Right ventricle myocardium inferior (tissue), 1 donor: ENCODE measurements at regions not wholly inside any gene's neighbourhood (a gene's known extent, or its start where the extent isn't known, plus 50 kb on each side); places are given as distances from the start of the nearest gene placed in this dataset.
"Not testable (repeated sequence)": the region's sequence is repeated elsewhere in the genome, so short reads cannot be mapped to it uniquely, and the experiment has no call there.

ENCODE experiments used
- ATAC-seq: fragments of 200-7000 bp; cut with Tn5 transposase; one replicate; pipeline ENCODE4 v1.9.1; 2020; ENCODE audit warnings: mild to moderate bottlenecking, moderate library complexity
- DNase-seq: peaks from one replicate; pipeline ENCODE4 v3.0.0; 2021; ENCODE audit errors: missing footprints
- intact Hi-C: fragments of 100-400 bp; cut with DNase I; formaldehyde crosslinking; loops from one replicate; pipeline ENCODE4 v1.11.0; 2022
- donor health status: DM: no; HTN: yes; CAD: no; lungs with severe emphysema.

DNA sequence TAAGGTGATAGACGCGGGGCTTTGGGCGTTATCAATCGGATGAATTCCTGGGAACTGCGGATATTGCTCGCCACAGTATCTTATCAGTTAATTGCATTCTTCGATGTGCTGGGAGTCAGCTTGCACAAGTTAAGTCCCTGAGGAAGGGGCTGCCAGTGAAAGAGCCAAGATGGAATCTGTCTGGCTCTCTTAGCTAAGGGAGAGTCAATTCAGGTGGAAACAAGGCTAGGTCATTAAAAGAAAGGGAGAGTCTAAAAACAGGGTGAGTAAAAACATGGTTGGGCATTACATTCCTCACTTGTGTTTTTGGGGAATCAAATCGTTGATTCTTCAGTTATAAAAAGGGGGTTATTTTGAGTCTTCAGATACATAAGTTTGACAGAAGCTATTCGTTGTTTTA lies 196.2 kb downstream of the OTOP1 start:
- DNase-seq, intact Hi-C loops, ATAC-seq: not testable (repeated sequence)

DNA sequence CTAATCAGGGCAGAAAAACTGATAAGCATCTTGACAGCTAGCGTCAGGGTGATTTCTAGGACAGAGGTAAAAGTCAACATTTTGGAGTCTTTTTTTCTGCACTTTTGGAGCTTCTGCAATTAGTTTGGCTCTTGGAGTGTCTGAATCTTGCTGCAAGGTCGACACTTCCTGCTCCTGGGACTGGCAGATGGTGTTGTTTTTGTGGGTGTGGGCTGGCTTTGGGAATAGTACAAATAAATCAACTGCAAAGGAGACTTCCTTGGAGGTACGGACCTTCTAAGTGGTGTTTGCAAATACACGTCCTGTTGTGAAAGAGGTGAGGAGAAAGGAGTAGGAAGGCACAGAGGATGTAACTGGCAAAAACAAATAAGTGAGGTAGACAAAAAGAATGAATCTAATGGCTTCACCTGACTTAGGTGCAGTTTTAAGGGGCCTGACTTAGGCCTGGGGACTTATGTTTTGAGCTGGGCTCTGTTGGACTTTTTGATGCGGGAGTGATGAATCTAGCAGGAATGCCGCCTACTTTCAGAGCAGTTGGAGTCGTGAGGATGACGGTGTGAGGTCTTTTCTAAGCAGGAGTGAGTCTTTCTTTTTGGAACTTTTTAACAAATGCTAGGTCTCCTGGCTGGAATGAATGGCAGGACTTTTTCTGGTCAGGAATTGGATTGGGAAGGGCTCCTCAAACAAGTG lies 195.1 kb downstream of the OTOP1 start:
- ATAC-seq, DNase-seq, intact Hi-C loops: not testable (repeated sequence)

GRCh38 chr4:4032364-4032763 lies 194.4 kb downstream of the OTOP1 start:
- ATAC-seq, DNase-seq, intact Hi-C loops: not testable (repeated sequence)

GRCh38 chr4:4032801-4033605 lies 193.7 kb downstream of the OTOP1 start:
- ATAC-seq, DNase-seq, intact Hi-C loops: not testable (repeated sequence)

- DNase-seq, ATAC-seq, intact Hi-C loops: not testable (repeated sequence)
These were observed 189.2 kb downstream of the OTOP1 start for GRCh38 chr4:4037399-4038138.

DNA sequence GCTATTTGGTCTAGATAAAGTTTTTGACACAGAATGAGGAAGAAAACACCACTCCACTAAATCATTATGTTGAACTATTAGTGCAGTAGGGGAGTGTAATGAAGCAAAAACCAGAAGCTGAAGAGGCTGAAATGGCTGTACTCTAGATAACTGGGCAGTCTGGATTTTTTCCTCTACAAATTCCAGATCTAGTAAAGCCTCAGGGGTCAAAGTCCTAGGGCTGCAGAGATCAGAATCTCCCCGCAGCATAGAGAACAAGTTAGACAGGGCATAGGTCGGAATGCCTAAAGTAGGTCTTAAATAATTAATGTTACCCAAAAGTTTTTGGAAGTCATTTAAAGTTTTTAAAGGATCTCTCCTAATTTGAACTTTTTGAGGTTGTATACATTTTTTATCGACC lies 180.9 kb downstream of the OTOP1 start:
- ATAC-seq, intact Hi-C loops, DNase-seq: not testable (repeated sequence)

DNA sequence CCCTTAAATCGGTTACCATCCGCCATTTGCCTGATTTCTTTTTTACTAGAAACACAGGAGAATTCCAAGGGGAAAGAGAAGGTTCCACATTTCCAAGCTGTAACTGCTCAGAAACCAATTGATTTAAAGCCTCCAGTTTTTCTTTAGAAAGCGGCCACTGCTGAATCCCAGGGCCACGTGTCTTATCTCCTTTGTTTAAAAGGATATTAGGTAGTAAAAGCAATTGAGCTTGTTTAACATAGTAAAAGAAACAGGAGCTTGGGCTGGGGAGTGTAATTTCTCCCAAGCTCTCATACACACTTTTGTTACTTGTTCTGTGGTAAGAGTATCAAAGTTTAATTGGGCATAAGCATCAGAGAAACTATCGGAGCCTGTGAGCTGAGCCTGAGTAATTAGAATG lies 180.0 kb downstream of the OTOP1 start:
- DNase-seq, intact Hi-C loops, ATAC-seq: not testable (repeated sequence)

GRCh38 chr4:4047202-4047601 lies 179.5 kb downstream of the OTOP1 start:
- DNase-seq, intact Hi-C loops, ATAC-seq: not testable (repeated sequence)

DNA sequence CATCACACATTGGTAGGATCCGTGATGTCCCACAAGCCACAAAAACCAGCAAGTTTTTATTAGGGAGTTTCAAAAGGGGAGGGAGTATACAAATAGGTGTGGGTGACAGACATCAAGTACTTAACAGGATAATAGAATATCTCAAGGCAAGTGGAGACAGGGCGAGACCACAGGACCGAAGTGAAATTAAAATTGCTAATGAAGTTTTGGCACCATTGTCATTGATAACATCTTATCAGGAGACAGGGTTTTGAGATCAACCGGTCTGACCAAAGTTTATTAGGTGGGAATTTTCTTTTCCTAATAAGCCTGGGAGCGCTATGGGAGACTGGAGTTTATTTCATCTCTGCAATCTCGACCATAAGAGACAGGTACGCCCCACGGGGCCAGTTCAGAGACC lies 178.5 kb downstream of the OTOP1 start:
- ATAC-seq, DNase-seq, intact Hi-C loops: not testable (repeated sequence)

DNA sequence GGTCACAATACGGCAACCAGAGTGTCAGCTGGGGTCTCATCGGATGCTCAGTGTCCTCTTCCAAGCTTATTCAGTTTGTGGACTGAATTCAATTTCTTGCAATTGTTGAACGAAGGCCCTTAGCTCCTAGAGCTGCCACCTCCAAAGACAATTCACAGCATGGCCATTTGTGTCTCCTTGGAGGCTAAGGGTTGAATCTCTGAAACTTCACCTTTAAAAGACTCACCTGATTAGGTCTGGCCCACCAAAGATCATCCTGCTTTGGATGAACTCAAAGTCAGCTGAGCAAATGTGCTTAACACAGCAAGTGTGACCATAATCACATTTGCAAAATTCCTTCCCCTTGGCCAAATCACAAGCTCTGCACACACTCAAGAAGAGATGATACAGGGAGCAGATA lies 175.9 kb downstream of the OTOP1 start:
- DNase-seq, intact Hi-C loops, ATAC-seq: not testable (repeated sequence)

DNA sequence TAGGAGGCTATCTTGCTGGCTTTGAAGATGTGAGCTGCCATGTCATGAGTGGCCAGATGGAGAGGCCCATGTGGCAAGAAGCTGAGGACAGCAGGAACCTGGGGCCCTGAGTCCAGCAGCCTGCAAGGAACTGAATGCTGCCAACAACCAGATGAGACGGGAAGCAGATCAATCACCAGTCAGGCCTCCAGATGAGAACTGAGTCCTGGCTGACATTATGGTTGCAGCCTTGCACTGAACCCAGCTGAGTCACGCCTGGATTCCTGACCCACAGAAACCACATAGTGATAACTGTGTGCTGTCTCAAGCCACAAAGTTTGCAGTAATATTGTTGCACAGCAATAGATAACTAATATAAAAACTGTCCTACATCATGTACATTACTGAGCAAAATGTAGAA lies 173.8 kb downstream of the OTOP1 start:
- DNase-seq, ATAC-seq, intact Hi-C loops: not testable (repeated sequence)

DNA sequence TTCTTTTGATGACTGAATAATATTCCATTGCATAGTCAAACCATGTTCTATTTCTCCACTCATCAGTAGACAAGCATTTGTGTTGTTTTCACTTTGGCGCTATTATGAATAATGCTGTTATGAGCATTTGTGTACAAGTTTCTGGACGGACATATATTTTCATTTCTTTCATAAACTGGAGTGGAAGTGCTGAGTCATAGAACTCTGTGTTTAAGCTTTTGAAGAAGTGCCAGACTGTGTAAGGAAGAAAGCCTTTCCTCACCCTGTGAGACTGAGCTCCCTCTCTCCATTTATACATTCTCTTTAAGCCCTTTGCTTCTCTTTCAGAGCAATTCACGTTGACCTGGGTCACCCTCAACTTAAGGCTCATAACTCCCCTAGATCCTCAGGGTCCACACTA lies 169.5 kb downstream of the OTOP1 start:
- intact Hi-C loops, ATAC-seq, DNase-seq: not testable (repeated sequence)

GRCh38 chr4:4084171-4084570 lies 142.6 kb downstream of the OTOP1 start:
- DNase-seq, ATAC-seq, intact Hi-C loops: not testable (repeated sequence)

DNA sequence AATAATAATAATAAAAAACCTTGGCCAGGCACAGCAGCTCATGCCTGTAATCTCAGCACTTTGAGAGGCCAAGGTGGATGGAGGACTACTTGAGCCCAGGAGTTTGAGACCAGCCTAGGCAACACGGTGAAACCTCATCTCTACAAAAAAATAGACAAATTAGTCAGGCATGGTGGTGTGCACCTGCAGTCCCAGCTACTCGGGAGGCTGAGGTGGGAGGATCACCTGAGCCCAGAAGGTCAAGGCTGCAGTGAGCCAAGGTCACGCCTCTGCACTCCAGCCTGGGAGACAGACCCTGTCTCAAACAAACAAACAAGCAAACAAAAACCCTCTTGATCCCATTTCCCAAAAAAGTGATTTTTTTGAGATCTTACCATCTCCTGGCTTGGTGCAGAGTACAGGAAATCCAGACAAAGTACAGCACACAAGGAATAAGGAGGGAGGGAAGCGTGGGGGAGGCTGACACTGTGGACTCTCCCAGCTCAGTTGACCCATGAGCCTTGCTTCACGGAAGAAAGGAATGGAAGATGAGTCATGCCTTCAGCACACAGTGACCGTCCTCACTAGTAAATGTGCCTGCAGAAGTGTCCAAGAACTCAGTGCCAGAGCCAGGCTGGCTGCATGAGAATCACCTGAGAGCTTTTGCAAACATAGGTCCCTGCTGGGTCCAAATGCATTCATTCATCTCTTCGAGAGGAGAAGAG lies 136.9 kb downstream of the OTOP1 start:
- DNase-seq, intact Hi-C loops, ATAC-seq: not testable (repeated sequence)

GRCh38 chr4:4090720-4091119 lies 136.0 kb downstream of the OTOP1 start:
- intact Hi-C loops, DNase-seq, ATAC-seq: not testable (repeated sequence)

DNA sequence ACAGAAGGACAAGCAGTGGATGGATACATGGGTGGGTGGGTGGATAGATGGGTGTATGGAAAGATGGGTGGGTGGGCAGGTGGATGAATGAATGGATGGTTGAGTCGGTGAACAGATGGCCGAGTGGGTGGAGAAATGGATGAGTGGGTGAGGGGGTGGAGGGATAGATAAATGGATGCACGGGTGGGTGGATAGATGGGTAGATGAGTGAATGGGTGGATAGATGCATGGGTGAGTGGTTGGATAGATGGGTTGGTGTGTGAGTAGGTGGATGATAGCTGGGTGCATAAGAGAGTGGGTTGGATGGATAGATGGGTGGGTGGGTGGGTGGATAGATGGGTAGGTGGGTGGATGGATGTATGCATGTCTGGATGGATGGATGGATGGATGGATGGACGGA lies 134.6 kb downstream of the OTOP1 start:
- DNase-seq, intact Hi-C loops, ATAC-seq: not testable (repeated sequence)

GRCh38 chr4:4099610-4100009 lies 127.1 kb downstream of the OTOP1 start:
- ATAC-seq, DNase-seq, intact Hi-C loops: not testable (repeated sequence)

DNA sequence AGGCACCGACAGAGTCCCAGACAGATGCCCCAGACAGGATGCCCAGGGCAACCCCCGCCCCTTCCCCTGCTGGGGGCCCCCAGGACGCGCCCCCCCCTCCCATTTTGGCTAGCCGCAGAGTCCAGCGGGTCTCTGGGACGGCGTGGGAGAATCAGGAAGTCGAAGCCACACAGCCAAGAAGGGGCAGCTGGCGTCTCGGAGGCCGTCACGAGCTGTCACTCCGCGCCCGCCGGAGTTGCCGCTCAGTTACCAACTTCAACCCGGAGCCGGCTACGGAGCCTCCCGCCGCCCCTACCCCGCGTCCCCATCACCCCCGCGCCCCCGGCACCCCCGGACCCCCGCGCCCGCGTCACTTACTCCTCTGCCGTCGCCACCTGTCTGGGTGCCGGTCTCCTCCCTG lies 119.8 kb downstream of the OTOP1 start:
- intact Hi-C loops, DNase-seq, ATAC-seq: not testable (repeated sequence)
